Fibroblast of lung (primary cell): ENCODE measurements at regions not wholly inside any gene's neighbourhood (a gene's known extent, or its start where the extent isn't known, plus 50 kb on each side); places are given as distances from the start of the nearest gene placed in this dataset.

Experiments used
- EZH2 ChIP-seq: IDR thresholded peaks from 2 replicates; pipeline ENCODE4 v1.5.1; 2012; ENCODE audit warnings: low read length, control low read depth, mild to moderate bottlenecking; ENCODE audit errors: missing control alignments
- TF ChIP-seq, protein P1 (sequence below), 2 donors: IDR thresholded peaks in 1 of 2; conservative IDR thresholded peaks in 1 of 2; 1 replicate in 1 of 2; 2 replicates in 1 of 2; pipeline ENCODE4 v1.5.1; 2011 to 2012; ENCODE audit warnings: low read length in 2 of 2, control low read depth in 1 of 2, inconsistent platforms in 1 of 2, low read depth in 1 of 2, mild to moderate bottlenecking in 1 of 2

DNA sequence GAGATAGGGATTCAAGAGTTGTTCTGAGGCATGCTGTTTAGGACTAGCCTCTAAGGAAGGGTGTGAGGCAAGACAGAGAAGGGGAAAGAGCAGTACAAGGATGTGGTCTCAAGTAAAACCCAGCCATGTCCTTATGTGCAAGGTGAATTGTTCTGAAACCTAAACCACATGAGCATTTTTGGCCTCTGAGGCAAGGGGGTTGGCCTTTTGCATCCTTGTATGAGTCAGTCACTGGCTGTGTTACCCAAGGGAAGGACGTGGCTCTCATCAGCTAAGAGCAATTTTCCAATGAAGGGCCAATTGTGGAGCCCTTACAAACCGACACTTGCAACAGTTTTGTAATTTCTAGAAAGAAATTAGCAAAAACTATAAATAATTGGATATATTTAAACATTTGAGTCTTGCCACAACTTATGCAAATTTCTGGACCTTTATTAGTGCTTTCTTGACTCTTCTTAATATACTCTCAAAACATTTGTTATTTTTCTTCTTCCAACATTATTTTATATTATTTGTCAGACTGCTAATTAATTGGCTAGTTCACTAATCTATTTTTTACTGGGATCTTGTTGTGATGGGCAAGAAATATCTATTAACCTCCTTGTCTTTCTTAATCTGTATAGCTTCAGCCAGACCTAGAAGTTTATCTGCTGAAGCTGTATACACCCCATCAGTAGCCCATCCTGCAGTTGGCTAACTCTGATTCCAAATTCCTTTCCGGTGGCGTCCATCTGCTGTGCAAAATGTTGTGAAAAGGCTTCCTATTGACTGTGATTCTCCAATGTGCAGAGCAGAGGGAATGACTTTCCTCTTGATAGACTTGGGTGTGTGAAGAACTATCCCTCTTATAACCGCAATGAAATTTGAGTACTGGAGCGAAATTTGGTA is 97.7 kb upstream of the P2RY1 start:
- TF ChIP-seq, protein P1, sequence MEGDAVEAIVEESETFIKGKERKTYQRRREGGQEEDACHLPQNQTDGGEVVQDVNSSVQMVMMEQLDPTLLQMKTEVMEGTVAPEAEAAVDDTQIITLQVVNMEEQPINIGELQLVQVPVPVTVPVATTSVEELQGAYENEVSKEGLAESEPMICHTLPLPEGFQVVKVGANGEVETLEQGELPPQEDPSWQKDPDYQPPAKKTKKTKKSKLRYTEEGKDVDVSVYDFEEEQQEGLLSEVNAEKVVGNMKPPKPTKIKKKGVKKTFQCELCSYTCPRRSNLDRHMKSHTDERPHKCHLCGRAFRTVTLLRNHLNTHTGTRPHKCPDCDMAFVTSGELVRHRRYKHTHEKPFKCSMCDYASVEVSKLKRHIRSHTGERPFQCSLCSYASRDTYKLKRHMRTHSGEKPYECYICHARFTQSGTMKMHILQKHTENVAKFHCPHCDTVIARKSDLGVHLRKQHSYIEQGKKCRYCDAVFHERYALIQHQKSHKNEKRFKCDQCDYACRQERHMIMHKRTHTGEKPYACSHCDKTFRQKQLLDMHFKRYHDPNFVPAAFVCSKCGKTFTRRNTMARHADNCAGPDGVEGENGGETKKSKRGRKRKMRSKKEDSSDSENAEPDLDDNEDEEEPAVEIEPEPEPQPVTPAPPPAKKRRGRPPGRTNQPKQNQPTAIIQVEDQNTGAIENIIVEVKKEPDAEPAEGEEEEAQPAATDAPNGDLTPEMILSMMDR (conservative IDR thresholded peaks at IDR 0.05 in 1 of 2, IDR thresholded peaks at IDR 0.05 in 1 of 2; ENCODE audit: low read depth in 1 of 2, low read length in 2 of 2), result no peak
- no peak for TF ChIP-seq EZH2
